ENCODE measurements at regions not wholly inside any gene's neighbourhood (a gene's known extent, or its start where the extent isn't known, plus 50 kb on each side); places are given as distances from the start of the nearest gene placed in this dataset.

- TF ChIP-seq PBX3 (CRISPR knock-in tag; IDR thresholded peaks at IDR 0.05; ENCODE audit: borderline replicate concordance) (no peak), CTCF (CRISPR knock-in tag; IDR thresholded peaks at IDR 0.05) (no peak), NBN (conservative IDR thresholded peaks at IDR 0.05) (no peak), PTBP1 (IDR thresholded peaks at IDR 0.05; ENCODE audit: low read depth, low read length, poor library complexity, severe bottlenecking) (no peak), ETS1 (CRISPR knock-in tag; IDR thresholded peaks at IDR 0.05) (no peak), BHLHE40 (IDR thresholded peaks at IDR 0.05; ENCODE audit: low read length) (no peak), KDM4B (CRISPR knock-in tag; IDR thresholded peaks at IDR 0.05) (no peak), ZBTB1 (CRISPR knock-in tag; IDR thresholded peaks at IDR 0.05; ENCODE audit: borderline replicate concordance) (no peak), GTF2F1 (IDR thresholded peaks at IDR 0.05; ENCODE audit: low read length) (no peak)
Measured at GRCh38 chr6:114718186-114718585, 375.4 kb upstream of the HS3ST5 start.

All from HepG2 (cell line).